ENCODE measurements at regions not wholly inside any gene's neighbourhood (a gene's known extent, or its start where the extent isn't known, plus 50 kb on each side); places are given as distances from the start of the nearest gene placed in this dataset.
A peak's percentile ranks its signal among the peaks of the same experiment; 100 is the strongest.

- peak; percentile 70 for DNase-seq
These were observed 502.2 kb upstream of the NRXN1 start for GRCh38 chr2:51534166-51534565.

GRCh38 chr2:51528156-51528555 is 496.2 kb upstream of the NRXN1 start:
- peak; percentile 96 for DNase-seq

- no peak for DNase-seq
These were observed 494.8 kb upstream of the NRXN1 start for GRCh38 chr2:51526766-51527165.

GRCh38 chr2:51516667-51517066 is 484.7 kb upstream of the NRXN1 start:
- no peak for DNase-seq

GRCh38 chr2:51511002-51511401 is 479.1 kb upstream of the NRXN1 start:
- no peak for DNase-seq

GRCh38 chr2:51510303-51510702 is 478.4 kb upstream of the NRXN1 start:
- DNase-seq: no peak

GRCh38 chr2:51505533-51505932 is 473.6 kb upstream of the NRXN1 start:
- DNase-seq: no peak

- DNase-seq: no peak
These were observed 458.8 kb upstream of the NRXN1 start for GRCh38 chr2:51490576-51491234.

- DNase-seq: no peak
These were observed 452.7 kb upstream of the NRXN1 start for GRCh38 chr2:51484605-51485004.

GRCh38 chr2:51483720-51484119 is 451.8 kb upstream of the NRXN1 start:
- no peak for DNase-seq

GRCh38 chr2:51472783-51473182 is 440.9 kb upstream of the NRXN1 start:
- no peak for DNase-seq

GRCh38 chr2:51472300-51472699 is 440.4 kb upstream of the NRXN1 start:
- no peak for DNase-seq

- no peak for DNase-seq
These were observed 437.2 kb upstream of the NRXN1 start for GRCh38 chr2:51469102-51469501.

- no peak for DNase-seq
These were observed 433.4 kb upstream of the NRXN1 start for GRCh38 chr2:51465326-51465725.

GRCh38 chr2:51454177-51454576 is 422.2 kb upstream of the NRXN1 start:
- no peak for DNase-seq

GRCh38 chr2:51448911-51449310 is 417.0 kb upstream of the NRXN1 start:
- DNase-seq: no peak

- no peak for DNase-seq
These were observed 409.9 kb upstream of the NRXN1 start for GRCh38 chr2:51441786-51442185.

GRCh38 chr2:51424418-51424817 is 392.5 kb upstream of the NRXN1 start:
- no peak for DNase-seq

- DNase-seq: no peak
These were observed 388.6 kb upstream of the NRXN1 start for GRCh38 chr2:51420511-51420910.

- DNase-seq: no peak
These were observed 381.8 kb upstream of the NRXN1 start for GRCh38 chr2:51413726-51414125.

- DNase-seq: no peak
These were observed 378.4 kb upstream of the NRXN1 start for GRCh38 chr2:51410331-51410730.

- no peak for DNase-seq
These were observed 378.0 kb upstream of the NRXN1 start for GRCh38 chr2:51409920-51410319.

GRCh38 chr2:51404226-51404625 is 372.3 kb upstream of the NRXN1 start:
- no peak for DNase-seq

- no peak for DNase-seq
These were observed 369.6 kb upstream of the NRXN1 start for GRCh38 chr2:51401546-51401945.

GRCh38 chr2:51387235-51387634 is 355.3 kb upstream of the NRXN1 start:
- DNase-seq: no peak

GRCh38 chr2:51379997-51380396 is 348.1 kb upstream of the NRXN1 start:
- DNase-seq: no peak
